ENCODE measurements at regions not wholly inside any gene's neighbourhood (a gene's known extent, or its start where the extent isn't known, plus 50 kb on each side); places are given as distances from the start of the nearest gene placed in this dataset.

GRCh38 chr16:58789351-58789750, 55.2 kb upstream of the GOT2 start:
- H3K27ac ChIP-seq (ENCODE audit: low read length) = no peak overlapping the region
- no peaks in the 10 kb centered on the region for H4K20me1 ChIP-seq (ENCODE audit: insufficient read depth, low read length)
- H3K27me3 ChIP-seq (replicated peaks; ENCODE audit: insufficient read depth, low read length) = no peaks in the 10 kb centered on the region
- no peaks in the 10 kb centered on the region for H3K79me2 ChIP-seq (ENCODE audit: low read length)
- no peak for DNase-seq
- H3K36me3 ChIP-seq (replicated peaks; ENCODE audit: insufficient read depth, low read length) = no peaks in the 10 kb centered on the region
- no peaks in the 10 kb centered on the region for H3F3A ChIP-seq (ENCODE audit: insufficient read depth, low read length)
- no peak overlapping the region for H3K4me3 ChIP-seq (ENCODE audit: low read length)
- H3K9me3 ChIP-seq (replicated peaks; ENCODE audit: insufficient read depth, low read length) = no peaks in the 10 kb centered on the region
- TF ChIP-seq EZH2phosphoT487 (IDR thresholded peaks at IDR 0.05; ENCODE audit: low read length) (no peak), EZH2 (optimal IDR thresholded peaks at IDR 0.05; ENCODE audit: low read depth, low read length) (no peak)
- TF ChIP-seq, protein P1, sequence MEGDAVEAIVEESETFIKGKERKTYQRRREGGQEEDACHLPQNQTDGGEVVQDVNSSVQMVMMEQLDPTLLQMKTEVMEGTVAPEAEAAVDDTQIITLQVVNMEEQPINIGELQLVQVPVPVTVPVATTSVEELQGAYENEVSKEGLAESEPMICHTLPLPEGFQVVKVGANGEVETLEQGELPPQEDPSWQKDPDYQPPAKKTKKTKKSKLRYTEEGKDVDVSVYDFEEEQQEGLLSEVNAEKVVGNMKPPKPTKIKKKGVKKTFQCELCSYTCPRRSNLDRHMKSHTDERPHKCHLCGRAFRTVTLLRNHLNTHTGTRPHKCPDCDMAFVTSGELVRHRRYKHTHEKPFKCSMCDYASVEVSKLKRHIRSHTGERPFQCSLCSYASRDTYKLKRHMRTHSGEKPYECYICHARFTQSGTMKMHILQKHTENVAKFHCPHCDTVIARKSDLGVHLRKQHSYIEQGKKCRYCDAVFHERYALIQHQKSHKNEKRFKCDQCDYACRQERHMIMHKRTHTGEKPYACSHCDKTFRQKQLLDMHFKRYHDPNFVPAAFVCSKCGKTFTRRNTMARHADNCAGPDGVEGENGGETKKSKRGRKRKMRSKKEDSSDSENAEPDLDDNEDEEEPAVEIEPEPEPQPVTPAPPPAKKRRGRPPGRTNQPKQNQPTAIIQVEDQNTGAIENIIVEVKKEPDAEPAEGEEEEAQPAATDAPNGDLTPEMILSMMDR (IDR thresholded peaks at IDR 0.05; ENCODE audit: low read length) = no peak
- no peaks in the 10 kb centered on the region for H3K9me2 ChIP-seq (replicated peaks; ENCODE audit: insufficient read depth, low read length)
- no peaks in the 10 kb centered on the region for H3K4me1 ChIP-seq (ENCODE audit: low read length)
- no peak overlapping the region for H3K4me2 ChIP-seq (ENCODE audit: low read depth, low read length)
- no peak overlapping the region for H2AFZ ChIP-seq (ENCODE audit: low read length)
- H3K9ac ChIP-seq (ENCODE audit: low read length) = no peak overlapping the region
